GM21786 (cell line): ENCODE measurements at regions not wholly inside any gene's neighbourhood (a gene's known extent, or its start where the extent isn't known, plus 50 kb on each side); places are given as distances from the start of the nearest gene placed in this dataset.
A peak's percentile ranks its signal among the peaks of the same experiment; 100 is the strongest.

Source experiments
- ATAC-seq: cut with Tn5 transposase; IDR thresholded peaks from one replicate; pipeline ENCODE4 v1.9.1; 2021; ENCODE audit not compliant: unreplicated experiment

DNA sequence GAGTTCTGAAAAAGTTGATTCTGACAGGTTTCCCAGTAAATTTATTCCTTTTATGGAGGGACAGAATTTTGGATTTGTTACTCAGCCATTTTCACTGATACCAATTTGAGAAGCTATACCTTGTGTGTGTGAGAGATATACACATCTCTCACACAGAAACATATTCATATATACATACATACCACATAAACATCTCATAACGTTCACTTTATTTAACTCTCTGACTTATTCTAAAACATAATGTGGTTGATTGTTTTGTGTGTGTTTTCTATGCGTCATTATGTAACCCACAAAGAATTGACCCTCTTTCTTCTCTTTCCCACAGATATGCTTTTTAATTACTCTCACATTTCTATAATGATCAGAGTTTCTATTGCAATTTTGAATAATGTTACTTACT is 570.8 kb upstream of the TLE4 start:
- no peak for ATAC-seq

DNA sequence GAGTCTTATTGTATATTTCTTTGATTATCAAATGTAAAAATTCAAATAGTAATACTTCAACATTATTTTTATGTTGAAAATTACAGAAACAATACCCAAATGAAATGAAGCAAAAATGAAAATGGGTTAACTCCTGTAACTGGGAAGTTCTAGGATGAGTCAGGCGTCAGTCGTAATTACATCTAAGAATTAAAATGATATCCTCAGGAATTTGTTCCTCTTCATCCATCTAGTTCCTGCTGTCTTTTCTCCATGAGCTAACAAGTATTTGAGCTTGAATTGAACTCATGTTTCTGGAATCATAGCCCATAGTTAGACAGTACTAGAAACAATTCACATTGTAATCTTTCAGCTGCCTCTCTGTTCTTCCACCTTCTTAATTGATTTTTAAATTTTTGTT is 568.3 kb upstream of the TLE4 start:
- ATAC-seq, result no peak

DNA sequence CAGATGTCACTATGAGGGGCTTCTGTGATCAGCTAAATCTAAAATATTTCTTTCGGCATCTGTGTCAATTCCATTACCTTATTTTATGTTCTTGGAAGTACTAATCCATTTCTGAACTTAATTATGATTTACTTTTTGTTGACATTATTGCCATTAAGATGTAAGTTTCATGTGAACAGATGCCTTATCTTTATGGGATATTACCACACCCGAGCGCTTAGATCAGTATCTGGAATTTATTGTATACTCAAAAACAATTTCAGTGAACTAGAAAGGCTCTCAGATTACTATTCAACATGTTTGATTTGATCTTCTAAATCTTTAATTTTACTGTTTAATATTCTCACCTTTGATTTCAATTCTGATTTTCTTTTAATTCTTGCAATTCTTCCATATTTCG is 567.7 kb upstream of the TLE4 start:
- ATAC-seq, result no peak

DNA sequence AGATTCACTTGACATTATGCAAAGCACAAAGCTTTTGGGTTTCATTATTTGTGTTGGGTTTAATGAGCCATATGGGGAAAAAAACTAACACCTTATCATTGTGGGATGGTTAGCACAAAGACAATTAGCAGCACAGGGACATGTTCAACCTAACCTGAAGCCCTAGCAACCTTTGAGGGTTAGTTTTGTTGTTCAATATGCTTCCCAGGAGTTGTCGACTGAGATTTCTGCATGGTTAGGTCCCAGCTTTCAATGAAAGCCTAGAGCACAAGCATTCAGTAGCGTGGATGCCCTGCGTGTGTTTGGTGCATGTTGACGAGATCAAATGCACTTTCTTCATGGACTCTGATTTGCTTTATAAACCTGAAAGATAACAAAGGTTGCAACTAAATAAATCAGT is 565.2 kb upstream of the TLE4 start:
- no peak for ATAC-seq

DNA sequence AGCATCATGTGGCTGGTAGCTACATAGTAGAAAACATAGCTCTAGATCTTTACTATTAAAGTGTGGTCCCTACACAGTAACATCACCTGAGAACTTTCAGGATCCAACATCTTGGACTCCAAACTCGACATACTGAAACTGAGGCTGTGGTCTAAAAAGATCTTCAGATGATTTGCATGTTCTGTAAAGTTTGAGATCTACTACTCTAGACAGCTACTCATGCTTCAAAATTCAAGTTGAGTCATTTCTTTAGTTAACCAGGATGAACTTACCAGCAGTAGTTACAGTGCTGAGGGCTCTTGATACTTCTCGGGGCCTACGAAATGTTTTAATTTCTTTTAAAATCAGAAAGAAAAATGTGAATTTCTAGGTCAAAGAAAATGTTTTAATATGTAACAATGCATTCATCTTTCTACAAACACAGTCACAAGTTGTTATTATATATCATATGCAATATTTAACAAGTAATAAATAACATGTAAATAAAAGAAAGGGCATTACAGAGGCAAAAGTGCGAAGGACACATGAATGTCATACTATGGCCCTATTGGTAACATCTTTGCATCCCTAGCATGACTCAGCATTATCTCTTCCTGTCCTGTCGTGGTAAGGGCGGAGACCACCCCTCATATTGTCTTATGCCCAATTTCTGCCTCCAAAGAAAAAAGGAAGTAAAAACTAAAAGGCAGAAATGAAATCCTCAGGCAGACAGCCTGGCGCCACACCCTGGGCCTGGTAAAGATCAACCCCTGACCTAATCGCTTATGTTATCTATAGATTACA is 563.9 kb upstream of the TLE4 start:
- no peak for ATAC-seq

DNA sequence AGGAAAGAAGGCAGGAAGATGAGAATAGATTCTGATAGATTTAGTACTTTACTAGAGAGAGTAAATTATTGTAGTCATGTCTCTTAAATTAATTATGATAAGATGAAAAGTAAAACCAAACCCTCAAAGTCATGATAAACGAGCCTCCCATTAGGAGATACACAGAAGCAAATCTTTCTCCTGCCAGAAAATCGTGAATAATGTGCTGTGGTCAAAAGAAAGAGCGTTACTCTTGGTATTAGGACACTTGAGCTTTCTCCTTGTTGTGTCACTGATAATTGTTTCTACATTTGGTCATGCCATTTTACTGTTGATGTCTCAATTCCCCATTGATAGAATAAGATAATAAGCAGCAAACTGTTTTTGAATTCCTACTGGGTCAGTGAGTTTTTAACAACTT is 562.8 kb upstream of the TLE4 start:
- ATAC-seq, result no peak

DNA sequence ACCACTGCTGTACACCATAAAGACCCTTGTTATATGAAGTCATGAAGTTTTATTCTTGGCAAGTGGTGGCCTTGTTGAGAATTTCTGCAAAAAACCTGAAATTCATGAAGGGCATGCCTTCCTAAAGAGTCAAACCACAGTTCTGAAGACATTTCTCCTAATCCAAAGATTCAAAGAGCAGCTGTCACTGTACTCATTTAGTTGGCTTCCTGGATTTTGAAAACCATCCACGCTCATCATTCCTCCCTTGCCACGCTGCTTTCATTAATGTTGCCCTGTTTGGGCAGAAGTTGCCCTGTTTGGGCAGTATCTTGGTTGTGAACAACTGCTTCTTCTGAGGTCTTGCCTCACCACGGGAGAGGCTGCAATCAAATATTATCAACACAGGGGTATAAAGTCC is 560.3 kb upstream of the TLE4 start:
- no peak for ATAC-seq

DNA sequence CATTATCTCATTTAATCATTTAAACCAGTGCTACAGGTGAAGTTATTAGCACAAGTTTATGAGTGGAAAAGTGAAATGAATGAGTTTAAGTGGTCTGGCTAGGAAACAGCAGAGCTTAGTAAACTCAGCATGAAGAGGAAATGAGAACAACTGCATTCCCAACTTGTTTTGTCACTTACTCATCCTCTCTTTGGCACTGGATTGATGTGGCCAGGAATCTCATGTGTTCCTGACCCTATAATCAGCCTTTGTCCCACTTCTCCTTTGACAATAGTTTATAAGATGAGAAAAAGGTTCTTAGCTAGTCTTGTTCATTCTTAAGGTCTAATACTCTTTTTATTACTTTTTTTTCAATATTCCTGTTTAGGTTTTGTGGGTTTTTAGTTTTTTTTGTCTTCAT is 559.2 kb upstream of the TLE4 start:
- no peak for ATAC-seq

DNA sequence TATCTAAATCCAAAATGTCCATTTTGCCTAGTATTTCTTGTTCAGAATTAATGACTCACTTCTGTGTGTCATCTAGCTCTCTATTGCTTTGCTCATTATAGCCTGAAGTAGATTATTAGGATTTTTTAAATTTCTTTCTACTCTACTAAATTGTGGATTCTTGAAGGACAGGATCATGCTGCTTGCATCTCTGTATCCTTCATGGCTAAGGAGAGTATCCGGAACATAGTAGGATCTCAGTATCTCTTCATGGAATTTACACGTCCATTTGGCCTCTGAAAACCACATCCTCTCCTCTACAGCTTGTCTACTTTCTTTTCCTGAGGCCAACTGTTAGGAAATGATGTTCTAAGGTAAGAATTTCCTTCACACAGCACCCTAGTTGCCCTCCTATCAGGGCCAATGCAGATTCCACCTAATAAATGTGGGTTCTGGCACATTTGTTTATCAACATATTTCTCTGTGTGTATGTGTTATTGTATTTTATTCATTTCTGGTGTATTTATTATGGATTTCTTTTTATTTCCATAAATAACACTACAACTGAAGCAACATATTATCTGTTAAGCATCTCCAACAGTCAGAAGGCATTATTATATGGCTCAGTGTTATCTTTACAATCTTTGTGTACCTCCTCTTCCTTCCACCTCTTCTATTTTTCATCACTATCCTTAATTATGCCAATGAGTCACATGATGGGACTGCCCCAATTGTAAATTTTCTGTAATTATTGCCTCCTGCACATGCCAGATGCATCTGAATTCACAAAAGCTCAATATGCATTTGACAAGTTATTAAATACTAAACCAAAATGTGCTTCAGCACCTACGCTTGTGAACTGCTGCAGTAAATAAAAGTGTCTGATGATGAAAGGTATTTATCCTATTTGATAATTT is 557.8 kb upstream of the TLE4 start:
- no peak for ATAC-seq

DNA sequence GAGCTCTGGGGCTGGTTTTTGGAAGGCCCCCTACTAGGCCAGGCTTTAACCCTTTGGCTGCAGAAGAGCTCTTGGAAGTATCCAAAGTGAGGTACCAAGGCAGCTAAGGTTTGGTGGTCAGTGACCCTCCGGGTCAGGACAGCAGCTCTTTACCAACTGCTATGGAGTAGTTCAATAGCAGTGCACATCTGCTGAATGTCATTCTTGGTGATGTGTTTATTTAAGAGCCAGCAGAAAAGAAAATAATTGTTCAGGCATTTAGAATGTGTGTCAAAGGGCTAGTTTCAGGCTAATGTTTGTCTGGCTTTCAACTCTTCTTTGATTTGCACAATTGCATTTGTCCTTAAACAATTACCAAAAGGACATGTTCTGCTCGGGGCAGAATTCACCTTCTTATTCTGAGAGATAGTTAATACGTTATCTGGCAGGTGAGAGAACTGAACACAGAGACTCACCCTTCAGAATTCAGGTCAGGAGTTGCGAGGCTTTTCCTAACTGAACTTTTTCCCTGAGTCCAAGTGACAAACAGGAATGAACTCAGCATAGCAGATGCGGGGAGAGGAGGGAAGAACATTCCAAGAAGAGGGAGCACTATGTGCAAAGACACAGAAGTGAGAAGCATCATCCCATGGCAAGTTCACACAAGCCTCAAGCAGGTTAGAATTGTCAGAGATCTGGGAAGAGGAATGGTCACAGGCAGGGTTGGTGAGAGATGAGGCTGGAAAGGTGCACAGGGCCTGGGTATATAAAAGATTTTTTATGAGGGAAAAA is 556.7 kb upstream of the TLE4 start:
- no peak for ATAC-seq

DNA sequence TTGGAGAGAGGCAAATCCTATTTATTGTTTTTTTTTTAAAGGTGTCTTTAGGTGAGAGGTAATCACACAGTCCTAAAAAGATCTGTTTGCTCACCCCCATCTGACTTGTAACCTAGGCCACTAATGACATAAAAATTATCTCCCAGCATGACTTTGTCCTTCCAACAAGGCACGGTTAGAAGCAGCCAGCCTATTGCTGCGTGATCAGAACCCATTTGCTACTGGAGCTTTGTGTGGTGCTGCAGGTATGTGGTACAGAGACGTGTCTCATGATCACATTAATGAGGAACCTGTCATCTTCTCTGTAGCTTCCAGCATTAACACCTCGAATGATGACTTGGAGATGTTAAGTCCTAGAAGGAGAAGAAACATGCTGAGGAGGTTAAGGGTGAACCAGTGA is 555.8 kb upstream of the TLE4 start:
- no peak for ATAC-seq

DNA sequence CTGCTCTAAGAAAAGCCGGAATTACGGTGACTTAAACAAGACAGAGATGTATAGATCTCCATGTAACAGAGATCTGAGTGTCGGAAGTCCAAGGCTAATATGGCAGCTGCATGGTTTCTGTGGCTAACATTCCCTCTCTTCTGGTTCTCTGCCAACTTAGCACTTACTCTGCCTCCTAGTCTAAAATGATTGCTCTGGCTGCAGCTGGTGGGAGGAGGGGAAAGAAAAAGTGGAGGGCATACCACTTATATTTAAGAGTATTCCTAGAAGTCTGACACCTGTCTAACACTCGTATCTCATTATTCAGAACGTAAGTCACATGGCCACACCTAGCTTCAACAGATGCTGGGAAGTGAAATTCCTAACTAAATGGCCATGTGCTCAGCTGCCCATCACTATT is 551.5 kb upstream of the TLE4 start:
- ATAC-seq, result no peak

DNA sequence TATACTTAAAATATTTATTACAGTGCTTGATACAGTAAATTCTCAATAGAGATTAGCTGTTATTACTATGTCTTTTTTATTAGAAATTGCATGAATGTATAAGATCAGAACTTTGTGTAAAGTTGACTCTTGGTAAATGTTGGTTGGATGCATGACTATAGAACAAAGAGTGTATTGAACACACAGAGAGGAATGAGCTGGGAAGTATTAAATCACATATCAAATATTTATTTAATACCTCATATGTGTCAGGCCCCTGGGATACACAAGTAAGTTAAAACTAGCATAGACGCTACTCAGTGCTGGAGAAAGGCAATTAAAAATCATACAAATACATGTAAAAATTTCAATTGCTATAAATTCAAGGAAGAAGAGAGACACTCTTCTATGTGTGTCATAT is 550.7 kb upstream of the TLE4 start:
- ATAC-seq, result no peak

DNA sequence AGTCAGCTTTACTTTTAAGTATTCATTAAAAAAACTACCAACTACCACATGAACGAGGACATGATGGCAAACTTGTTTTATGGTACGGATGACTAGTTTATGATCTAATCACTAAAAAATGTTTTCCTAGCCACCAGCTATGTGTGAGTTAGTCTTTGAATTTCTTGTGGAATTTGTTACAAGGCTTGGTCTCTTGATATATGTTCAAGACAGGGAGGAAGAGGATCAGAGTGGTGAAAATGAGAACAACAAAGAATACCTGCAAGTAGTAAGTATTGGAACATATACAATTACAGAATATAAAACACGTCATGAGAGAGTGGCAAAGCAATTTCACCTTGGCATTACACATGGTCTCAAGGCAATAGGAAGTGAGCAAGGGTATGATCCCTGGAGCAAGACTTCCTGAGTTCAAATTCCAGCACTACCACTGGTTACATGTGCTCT is 548.6 kb upstream of the TLE4 start:
- ATAC-seq, result no peak

DNA sequence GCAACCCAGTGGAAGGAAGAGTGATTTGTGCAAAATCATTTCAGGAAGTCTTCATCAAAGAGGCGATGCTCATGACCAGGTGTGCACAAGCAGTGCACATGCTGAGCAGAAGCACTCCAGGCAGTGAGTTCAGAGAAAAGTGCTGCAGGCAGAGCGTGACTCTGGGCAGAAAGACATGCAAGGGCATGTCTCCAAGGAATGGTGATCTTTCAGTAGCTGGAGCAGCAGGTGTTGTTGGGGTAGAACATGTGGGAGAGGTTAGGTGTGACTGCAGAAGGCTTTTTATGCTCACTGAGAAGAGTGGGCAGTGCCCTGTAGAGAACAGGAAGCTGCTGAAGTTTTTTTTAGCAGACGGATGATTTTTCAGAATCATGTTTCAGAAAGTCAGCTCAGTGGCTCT is 545.4 kb upstream of the TLE4 start:
- peak; percentile 45 for ATAC-seq

DNA sequence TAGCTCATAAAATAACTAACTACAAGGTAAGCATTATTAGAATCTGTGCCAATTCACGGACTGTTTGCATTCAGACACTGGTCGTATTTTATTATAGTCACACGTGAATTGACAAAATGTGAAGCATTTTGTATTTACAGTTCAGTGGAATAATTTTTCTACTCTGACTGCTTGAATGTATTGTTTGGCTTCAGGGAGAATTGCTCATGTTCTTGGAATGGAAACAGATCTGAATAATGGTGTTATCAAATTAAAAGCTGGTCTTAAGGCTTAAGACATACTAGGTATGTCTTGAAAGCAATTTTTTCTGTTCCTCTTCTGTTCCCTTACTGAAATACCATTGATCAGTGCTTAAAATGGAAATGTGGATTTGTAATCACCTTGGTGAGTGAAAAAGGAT is 543.7 kb upstream of the TLE4 start:
- no peak for ATAC-seq

DNA sequence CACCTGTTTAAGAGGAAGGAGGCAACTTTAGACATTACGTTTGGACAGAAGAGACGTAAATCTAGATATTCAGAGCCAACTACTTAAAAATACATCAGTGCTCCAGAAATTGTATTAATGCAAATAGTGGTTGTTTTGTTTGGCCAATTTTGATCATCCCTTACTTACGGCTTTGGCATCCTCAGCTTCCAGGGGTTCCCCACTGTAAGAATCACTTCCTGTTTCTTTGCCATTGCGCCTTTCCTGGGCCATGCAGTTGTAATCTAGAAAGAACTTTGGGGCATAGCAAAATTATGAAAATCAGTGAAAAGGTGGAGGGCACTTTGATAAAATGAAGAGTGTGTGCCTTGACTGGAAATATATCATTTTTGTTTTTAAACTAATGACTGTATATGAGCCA is 537.2 kb upstream of the TLE4 start:
- peak; percentile 42 for ATAC-seq

DNA sequence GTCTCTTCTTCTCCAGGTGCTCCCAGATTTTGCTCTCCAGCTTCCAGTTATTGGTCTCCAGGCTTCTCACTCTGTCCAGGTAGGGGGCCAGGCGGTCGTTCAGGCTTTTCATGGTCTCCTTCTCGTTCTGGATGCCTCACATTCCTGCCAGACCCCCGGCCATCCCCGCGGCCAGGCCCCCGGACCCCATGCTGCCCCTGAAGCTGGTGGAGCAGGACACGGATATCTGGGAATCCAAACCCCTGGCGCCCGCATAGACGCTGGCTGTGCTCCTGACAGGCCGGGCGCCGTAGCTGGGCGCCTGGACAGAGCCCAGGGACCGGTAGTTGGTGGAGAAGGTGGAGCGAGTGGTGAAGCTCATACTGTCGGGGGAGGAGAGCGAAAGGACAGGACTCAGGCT is 534.4 kb upstream of the TLE4 start:
- ATAC-seq, result no peak

DNA sequence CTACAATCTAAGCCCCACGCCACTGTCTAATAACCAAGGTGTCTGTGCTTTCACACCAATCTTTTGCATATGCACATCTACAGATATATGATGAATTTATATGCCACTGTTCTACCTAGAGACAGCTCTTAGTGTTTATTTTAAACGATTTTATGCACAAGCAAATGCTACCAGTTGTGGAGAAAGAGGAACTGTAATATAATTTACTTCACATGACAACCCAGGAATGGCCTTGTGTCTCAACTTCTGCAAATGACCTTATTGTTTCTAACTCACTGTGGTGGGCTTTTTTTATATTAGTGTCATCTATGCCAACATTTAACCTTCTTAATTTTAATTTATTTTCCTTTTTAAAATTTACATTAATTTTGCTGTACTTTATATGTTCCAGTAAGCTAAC is 531.1 kb upstream of the TLE4 start:
- no peak for ATAC-seq

DNA sequence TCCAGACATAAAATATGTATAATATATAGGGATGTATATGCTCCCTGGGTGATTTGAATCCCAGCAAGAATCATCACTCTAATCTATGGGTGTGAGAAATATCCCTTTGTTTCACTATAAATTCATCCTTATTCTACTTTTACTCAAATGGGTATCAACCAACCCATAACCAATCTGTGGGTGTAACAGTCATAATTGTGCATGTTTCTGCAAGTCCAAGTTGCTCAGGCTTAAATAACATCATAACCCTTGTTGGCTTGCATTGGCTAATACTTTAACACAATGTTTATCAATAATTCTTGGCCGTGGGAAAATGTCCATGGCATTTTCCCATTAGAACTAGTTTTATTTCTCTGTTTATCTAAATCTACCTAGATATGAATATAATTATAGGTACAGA is 530.5 kb upstream of the TLE4 start:
- ATAC-seq, result no peak

DNA sequence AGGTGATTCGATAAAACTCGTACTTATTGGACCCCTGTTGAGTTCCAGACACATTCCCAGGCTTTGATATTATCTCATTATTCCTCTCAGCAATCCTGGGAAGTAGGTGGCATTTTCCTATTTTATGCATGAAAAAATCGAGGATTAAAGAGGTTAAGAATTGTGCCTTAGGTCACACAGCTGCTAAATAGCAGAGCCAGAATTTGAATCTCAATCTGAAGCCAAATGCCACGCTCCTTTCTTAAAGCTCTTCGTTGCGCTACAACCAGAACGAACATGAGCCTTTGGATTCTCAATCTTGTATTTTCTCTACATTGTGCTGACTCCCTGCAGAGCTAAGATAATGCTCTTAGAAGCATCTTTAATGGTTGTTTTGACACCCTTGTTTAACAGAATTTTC is 527.8 kb upstream of the TLE4 start:
- no peak for ATAC-seq

DNA sequence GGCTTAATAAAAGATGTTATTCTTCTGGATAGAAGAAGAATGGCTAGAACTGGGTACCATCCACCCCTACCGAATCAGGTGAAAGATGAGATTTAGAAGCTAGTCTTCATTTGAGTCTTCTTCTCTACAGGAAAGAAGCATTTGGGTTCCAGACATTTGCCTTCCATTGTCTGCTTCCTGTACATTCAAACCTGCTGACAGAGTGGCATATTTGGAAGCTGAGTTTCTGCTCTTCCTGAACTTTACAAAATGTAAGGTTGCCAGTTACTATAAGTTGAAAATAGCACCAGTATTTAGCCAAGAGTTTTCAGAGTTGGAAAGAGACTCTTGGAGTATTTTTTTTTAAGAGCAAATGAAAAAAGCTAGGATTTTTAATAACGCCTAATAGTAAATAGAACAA is 525.4 kb upstream of the TLE4 start:
- no peak for ATAC-seq
